DMS 273 treated with DMSO at 0.1 percent for 48 hours (cell line): ENCODE measurements at regions not wholly inside any gene's neighbourhood (a gene's known extent, or its start where the extent isn't known, plus 50 kb on each side); places are given as distances from the start of the nearest gene placed in this dataset.
"Not testable (repeated sequence)": the region's sequence is repeated elsewhere in the genome, so short reads cannot be mapped to it uniquely, and the experiment has no call there.

Experiments
- DNase-seq: peaks from one replicate; lab custom pipeline; 2025; lab: John Stamatoyannopoulos, UW

DNA sequence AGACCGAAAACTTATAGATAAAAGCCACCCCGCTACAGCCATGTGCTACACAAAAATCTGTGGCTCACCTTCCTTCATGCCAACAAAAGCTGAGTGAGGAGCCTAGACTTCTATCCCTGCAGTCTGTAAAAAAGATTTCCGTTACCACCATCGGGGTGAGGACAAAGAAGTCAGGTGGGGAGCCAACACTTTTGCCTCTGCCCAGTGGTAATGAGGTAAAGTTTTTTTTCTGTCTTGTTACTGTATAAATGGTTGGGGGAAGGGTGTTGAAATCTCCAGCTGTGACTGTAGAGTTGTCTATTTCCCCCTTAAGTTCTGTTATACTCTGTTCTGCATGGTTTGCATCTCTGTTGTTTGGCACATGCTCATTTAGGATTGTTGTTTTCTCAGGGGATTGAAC lies 707.8 kb downstream of the FLRT2 start:
- DNase-seq = no peak

DNA sequence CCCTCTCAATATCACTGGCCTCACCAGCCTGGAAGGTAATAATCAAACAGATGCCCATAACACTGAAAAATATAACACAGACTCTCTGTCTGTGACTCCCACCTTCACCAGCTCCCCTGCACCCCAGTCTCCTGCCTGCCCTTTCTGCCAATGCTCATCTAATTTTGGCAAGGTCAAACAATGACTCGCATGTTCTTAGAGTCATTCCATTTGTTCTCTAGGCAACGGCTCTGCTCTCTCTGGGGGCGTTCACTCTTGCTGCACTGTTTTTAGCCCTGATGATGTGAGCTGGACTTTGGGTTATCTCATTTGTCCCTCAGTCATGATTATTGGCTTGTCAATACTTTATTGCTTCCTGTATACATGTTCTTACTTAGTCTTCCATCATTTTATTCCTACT lies 691.8 kb downstream of the FLRT2 start:
- DNase-seq = no peak

GRCh38 chr14:86221000-86221399 lies 691.1 kb downstream of the FLRT2 start:
- no peak for DNase-seq

- DNase-seq = no peak
Observed at GRCh38 chr14:86217523-86217922, 687.6 kb downstream of the FLRT2 start.

DNA sequence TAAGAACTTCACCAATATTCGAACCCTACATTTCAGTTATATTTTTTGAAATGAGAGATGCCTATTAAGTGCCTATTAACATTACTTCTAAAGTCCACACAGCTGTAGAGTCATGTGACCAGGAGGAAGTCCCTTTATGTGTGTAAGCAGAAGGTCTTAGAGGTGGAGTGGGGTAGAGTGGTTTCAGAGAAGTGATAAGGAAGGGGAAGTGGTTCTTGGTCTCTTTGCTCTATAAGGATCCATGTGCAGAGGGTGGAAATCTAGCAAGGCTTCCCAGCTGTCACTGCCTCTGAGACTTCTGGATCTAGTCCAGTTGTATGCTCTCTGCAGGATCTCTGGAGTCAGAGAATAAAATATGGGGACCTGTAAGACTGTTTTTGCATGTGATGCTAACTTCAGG lies 673.9 kb downstream of the FLRT2 start:
- DNase-seq = no peak

DNA sequence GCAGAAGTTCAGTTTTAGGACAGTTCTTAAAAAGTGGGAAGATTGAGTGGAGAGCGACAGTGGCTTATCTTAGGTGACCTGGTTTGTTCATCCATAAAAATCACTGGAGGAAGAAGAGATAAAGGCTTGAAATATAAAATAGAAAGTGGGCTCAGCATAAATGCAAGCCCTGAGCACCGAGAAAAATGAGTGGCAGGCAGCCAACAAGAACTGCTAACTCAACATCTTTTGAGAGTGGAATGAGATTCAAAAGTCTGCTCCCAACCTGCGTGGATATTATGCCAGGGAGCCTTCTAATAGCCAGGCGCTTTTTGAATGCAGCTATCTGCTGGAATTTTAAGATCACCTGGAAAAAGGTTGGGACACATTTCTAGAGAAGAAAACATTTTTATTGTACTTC lies 666.5 kb downstream of the FLRT2 start:
- no peak for DNase-seq

DNA sequence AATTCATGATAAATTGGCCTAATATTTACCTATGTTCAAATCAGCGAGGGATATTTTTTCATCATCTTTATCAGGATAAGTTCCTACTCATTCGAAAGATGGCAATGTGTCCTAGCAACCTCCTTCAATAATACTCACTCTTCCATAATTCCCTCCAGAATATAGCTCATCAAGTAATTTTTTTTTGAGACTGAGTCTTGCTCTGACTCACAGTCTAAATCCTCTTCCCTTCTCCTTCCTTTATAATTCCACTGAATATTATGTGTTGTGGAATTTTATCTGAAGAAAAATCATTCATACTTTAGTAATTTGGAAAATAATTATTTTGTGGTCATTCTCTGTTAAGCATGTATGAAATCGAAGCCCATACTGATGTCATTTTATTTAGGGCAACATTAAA lies 663.8 kb downstream of the FLRT2 start:
- no peak for DNase-seq

DNA sequence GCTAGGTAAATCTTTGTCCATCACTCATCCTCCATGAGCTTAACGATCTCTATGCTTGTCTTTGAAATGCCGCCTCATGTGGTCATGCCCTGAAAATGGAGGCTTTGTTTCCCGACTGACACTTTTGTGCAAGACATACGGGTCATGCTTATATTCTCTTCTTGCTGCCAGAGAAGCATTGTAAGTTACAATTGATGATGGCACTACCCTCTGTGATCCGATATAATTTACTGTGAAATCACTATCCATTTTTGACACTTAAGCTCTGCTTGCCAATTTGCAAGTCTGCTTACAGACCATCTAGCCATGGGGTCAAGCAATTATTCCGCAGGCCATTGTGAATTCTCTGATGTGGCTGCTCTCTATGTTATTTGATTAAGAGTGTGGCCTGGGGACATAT lies 650.0 kb downstream of the FLRT2 start:
- DNase-seq = no peak

GRCh38 chr14:86168371-86168770 lies 638.4 kb downstream of the FLRT2 start:
- no peak for DNase-seq

- no peak for DNase-seq
Observed at GRCh38 chr14:86166541-86166940, 636.6 kb downstream of the FLRT2 start.

GRCh38 chr14:86153480-86153879 lies 623.5 kb downstream of the FLRT2 start:
- DNase-seq = no peak

GRCh38 chr14:86143248-86143647 lies 613.3 kb downstream of the FLRT2 start:
- no peak for DNase-seq

- DNase-seq = no peak
Observed at GRCh38 chr14:86141966-86142365, 612.0 kb downstream of the FLRT2 start.

- no peak for DNase-seq
Observed at GRCh38 chr14:86129426-86129825, 599.5 kb downstream of the FLRT2 start.

DNA sequence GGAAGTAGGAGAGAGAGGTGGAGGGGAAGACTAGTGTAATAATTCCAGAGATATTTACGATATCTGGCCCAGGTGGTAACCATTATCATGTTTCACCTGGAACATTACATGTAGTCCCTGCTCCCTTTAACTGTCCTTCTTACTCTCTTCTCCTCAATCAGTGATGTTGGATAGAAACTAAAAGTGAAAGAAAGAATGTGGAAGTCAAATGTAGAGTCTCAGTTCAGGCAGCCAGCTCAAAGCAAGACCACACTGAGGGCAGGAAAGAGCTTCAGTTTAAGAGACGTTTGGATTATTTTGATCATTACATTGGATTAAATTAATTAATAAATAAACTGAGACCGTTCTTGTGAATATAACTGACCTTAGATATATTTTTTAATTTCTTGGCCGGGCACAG lies 594.4 kb downstream of the FLRT2 start:
- no peak for DNase-seq

GRCh38 chr14:86115972-86116371 lies 586.0 kb downstream of the FLRT2 start:
- no peak for DNase-seq

DNA sequence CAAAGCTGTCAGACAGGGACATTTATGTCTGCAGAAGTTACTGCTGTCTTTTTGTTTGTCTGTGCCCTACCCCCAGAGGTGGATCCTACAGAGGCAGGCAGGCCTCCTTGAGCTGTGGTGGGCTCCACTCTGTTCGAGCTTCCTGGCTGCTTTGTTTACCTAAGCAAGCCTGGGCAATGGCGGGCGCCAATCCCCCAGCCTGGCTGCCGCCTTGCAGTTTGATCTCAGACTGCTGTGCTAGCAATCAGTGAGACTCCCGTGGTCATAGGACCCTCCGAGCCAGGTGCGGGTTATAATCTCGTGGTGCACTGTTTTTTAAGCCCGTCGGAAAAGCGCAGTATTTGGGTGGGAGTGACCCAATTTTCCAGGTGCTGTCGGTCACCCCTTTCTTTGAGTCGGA lies 580.9 kb downstream of the FLRT2 start:
- DNase-seq = not testable (repeated sequence)

DNA sequence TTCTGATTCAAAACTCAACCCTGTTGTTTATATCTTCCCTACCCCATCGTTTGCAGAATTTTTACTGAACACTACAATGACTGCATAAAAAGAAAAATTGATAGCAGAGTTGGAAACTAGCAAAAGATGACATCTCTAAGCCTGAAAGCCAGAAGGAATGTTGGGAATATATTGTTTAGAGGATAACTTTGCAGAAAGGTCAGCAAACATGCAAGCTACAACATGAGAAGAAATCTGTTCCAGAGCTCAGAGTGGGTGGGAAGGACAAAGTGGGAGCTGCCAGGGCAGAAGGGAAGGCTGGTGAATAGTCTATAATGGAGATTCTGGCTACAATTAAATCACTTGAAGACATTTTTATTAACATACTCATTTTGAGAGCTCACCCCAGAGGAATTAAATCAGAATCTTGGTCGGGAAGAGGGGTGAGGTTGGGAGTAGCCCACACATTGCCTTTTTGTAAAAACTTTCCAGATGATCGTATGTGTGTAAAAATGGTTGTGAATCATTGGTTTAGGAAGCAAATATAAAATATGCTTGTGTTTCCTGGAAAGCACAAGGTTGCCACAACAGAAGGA lies 574.8 kb downstream of the FLRT2 start:
- DNase-seq = no peak

DNA sequence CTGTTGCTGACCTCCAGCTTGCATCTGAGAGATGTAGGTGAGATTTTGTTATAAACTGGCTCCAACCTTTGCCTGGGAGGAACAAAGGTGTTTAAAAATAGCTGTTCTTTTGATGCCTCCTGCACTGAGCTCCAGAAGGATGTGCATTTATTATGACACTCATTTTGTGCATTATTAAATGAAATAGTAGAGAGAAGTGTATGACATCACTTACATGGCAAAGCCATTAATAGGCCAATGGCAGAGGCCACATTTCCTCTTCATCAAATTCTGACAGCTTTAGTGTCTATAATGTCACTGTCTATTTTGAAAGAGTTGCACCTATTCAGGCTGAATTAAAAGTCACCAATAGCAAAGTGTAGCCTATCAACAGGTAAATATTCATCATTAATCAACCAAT lies 564.6 kb downstream of the FLRT2 start:
- no peak for DNase-seq

DNA sequence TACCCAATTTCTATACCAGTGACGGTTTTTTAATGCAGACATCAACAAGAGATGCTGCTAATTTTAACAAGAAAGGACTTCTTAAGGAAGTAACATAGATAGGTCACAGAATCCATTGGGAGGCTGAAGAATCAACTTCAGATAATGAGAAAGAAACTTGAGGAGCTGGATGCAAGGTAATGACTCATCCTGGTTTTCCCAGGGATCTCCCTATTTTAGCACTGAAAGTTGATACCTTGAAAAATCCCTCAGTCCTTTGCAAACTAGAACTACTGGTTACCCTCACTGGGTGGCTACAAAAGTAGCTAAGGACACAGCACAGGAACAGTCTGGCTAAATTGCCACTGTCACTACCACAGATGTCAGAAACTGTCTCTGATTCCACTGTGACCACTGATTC lies 561.9 kb downstream of the FLRT2 start:
- no peak for DNase-seq

DNA sequence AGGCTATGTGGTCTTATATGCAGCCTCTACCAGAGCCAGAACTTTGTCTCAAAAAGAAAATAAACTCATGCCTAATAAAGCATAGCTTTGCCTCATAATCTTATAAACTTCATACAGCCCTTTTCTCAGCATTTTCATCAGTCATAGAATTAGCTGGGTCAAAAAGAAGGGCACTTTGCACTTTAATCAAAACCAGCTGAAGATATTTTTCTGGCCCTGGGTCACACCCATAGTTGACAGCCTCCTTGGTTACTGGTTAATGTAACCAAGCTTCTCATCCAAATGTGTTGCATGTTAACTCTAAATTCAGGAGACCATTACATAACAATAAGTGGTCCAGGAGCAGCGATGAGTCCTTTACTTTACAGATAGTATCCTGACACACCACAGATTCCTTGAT lies 558.2 kb downstream of the FLRT2 start:
- DNase-seq = no peak

GRCh38 chr14:86087377-86087776 lies 557.4 kb downstream of the FLRT2 start:
- DNase-seq = no peak

DNA sequence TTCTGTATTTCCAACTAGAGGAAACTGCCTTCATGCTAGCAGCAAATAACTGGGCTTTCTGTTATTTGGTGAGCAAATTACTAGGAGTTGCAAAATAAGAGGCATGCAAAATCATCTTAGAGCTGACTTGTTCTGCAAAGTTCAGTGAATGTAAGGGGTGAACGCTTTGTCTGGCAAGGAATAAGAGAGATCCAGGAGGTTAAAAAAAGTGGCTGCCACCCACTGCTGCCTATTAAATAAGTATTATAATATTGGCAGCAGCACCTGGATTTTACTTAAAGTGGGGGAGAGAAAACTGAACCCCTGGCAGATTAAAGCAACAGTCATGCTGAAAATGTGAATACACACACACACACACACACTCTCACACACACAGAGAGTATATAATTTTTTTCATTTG lies 557.0 kb downstream of the FLRT2 start:
- no peak for DNase-seq

- DNase-seq = no peak
Observed at GRCh38 chr14:86084097-86084496, 554.2 kb downstream of the FLRT2 start.

- DNase-seq = no peak
Observed at GRCh38 chr14:86083616-86084015, 553.7 kb downstream of the FLRT2 start.
